ENCODE measurements at regions not wholly inside any gene's neighbourhood (a gene's known extent, or its start where the extent isn't known, plus 50 kb on each side); places are given as distances from the start of the nearest gene placed in this dataset.

DNA sequence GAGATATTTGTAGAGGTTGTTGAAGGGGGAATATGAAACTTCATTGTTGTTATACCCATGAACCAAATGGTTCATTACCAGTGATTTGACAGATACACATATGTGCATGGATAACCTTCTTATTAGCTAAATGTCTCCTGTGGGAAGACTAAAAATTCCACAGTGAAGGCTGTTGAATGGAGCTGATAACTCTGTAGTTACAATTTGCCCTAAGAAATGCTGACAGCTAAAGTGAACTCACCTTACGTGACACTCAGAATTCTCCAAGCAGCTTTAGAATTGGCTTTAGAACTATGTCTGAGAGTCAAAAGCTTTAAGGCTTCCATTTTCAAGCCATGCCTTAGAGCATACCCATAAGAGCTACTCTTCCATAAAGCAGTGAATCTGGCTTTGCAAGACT is 276.9 kb downstream of the PRELID2 start:
- FAIRE-seq (no peak), DNase-seq (ENCODE audit: low spot score) (no peak), ATAC-seq (no peak)
- Histone ChIP-seq H3K27ac (ENCODE audit: extremely low read length, insufficient read depth, low read length) (no peak overlapping the region), H3K9ac (ENCODE audit: insufficient read depth, low read depth, low read length) (no peak overlapping the region), H3K79me2 (ENCODE audit: insufficient read depth, low read length) (no peaks in the 10 kb centered on the region), H3K4me2 (ENCODE audit: low read depth, low read length) (no peak overlapping the region), H3K27me3 (ENCODE audit: control insufficient read depth in 1 of 2, insufficient read depth in 2 of 2, low read length in 2 of 2) (no peaks in the 10 kb centered on the region), H3K4me1 (ENCODE audit: insufficient read depth, low read length) (no peaks in the 10 kb centered on the region), H4K20me1 (ENCODE audit: insufficient read depth, low read length) (no peaks in the 10 kb centered on the region), H3K9me3 (ENCODE audit: low read length) (no peaks in the 10 kb centered on the region), H3K36me3 (replicated peaks in 1 of 2; ENCODE audit: control insufficient read depth in 1 of 2, insufficient read depth in 2 of 2, low read length in 2 of 2) (no peaks in the 10 kb centered on the region), H3K4me3 (replicated peaks in 1 of 3; ENCODE audit: insufficient read depth in 1 of 3, low read depth in 2 of 3, low read length in 3 of 3) (no peak overlapping the region), H2AFZ (ENCODE audit: low read length) (no peak overlapping the region)
- ChIA-PET CTCF (ENCODE audit: low intra/inter-chr PET ratio, low total read pairs) (no interaction called here), POLR2A (no interaction called here)
- in situ Hi-C loops (cut with HindIII; ENCODE audit: extremely low pct_ligation_motif_present, low pct_unique_long_range_greater_than_20kb) (no loop called here), intact Hi-C loops (cut with micrococcal nuclease; ENCODE audit: unreplicated experiment) (no loop called here)
- TF ChIP-seq SRY (CRISPR knock-in tag; IDR thresholded peaks at IDR 0.05) = no peak
- WGBS (ENCODE audit: low lambda C conversion rate) = 100% methylated on average over 1 of the region's 1 CpG
- no TSS peak for BruUV-seq (replicated peaks)

DNA sequence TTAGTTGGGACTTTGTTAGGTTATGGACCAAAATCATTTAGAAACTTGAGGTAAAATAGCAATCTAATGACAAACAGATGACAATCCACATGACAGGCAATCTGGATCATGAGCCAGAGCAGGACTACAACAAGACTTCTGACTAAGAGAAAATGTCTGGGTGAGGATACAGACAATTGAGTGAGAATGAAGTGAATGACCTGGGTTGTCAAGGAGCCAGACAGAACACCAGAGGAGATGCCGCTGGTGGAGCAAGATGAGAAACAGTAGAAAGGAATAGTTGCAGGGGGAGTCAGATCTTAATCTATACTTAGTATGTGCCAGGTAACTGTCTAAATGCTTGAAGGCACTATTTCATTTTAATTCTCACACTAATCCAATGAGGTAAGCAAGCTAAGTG is 277.8 kb downstream of the PRELID2 start:
- no peak for FAIRE-seq
- ATAC-seq = no peak
- in situ Hi-C loops (cut with HindIII; ENCODE audit: extremely low pct_ligation_motif_present, low pct_unique_long_range_greater_than_20kb) = no loop called here
- no peak for DNase-seq (ENCODE audit: low spot score)
- BruUV-seq (replicated peaks) = no TSS peak
- no peaks in the 10 kb centered on the region for H3K27me3 ChIP-seq (ENCODE audit: control insufficient read depth in 1 of 2, insufficient read depth in 2 of 2, low read length in 2 of 2)
- no peaks in the 10 kb centered on the region for H3K36me3 ChIP-seq (replicated peaks in 1 of 2; ENCODE audit: control insufficient read depth in 1 of 2, insufficient read depth in 2 of 2, low read length in 2 of 2)
- no peaks in the 10 kb centered on the region for H3K4me1 ChIP-seq (ENCODE audit: insufficient read depth, low read length)
- H3K4me3 ChIP-seq (replicated peaks in 1 of 3; ENCODE audit: insufficient read depth in 1 of 3, low read depth in 2 of 3, low read length in 3 of 3) = no peak overlapping the region
- no peak overlapping the region for H3K4me2 ChIP-seq (ENCODE audit: low read depth, low read length)
- no peak overlapping the region for H3K27ac ChIP-seq (ENCODE audit: extremely low read length, insufficient read depth, low read length)
- intact Hi-C loops (cut with micrococcal nuclease; ENCODE audit: unreplicated experiment) = no loop called here
- no peak overlapping the region for H2AFZ ChIP-seq (ENCODE audit: low read length)
- no peak overlapping the region for H3K9ac ChIP-seq (ENCODE audit: insufficient read depth, low read depth, low read length)
- no peaks in the 10 kb centered on the region for H3K79me2 ChIP-seq (ENCODE audit: insufficient read depth, low read length)
- H3K9me3 ChIP-seq (ENCODE audit: low read length) = no peaks in the 10 kb centered on the region
- POLR2A ChIA-PET = no interaction called here
- 41% methylated on average over 1 of the region's 1 CpG for WGBS (ENCODE audit: low lambda C conversion rate)
- no peaks in the 10 kb centered on the region for H4K20me1 ChIP-seq (ENCODE audit: insufficient read depth, low read length)
- TF ChIP-seq ZSCAN25 (CRISPR knock-in tag; IDR thresholded peaks at IDR 0.05) (no peak), ZSCAN21 (CRISPR knock-in tag; IDR thresholded peaks at IDR 0.05; ENCODE audit: borderline replicate concordance) (no peak), ZFP82 (CRISPR knock-in tag; IDR thresholded peaks at IDR 0.05; ENCODE audit: borderline replicate concordance) (no peak), ATF7 (IDR thresholded peaks at IDR 0.05) (no peak), ATF7 (CRISPR knock-in tag; IDR thresholded peaks at IDR 0.05) (no peak), ZSCAN29 (CRISPR knock-in tag; conservative IDR thresholded peaks at IDR 0.05) (no peak), ZNF816 (CRISPR knock-in tag; IDR thresholded peaks at IDR 0.05; ENCODE audit: borderline replicate concordance) (no peak)
- TF ChIP-seq, protein P1, sequence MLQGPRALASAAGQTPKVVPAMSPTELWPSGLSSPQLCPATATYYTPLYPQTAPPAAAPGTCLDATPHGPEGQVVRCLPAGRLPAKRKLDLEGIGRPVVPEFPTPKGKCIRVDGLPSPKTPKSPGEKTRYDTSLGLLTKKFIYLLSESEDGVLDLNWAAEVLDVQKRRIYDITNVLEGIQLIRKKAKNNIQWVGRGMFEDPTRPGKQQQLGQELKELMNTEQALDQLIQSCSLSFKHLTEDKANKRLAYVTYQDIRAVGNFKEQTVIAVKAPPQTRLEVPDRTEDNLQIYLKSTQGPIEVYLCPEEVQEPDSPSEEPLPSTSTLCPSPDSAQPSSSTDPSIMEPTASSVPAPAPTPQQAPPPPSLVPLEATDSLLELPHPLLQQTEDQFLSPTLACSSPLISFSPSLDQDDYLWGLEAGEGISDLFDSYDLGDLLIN (CRISPR knock-in tag; IDR thresholded peaks at IDR 0.05; ENCODE audit: borderline replicate concordance) = no peak
- CTCF ChIA-PET (ENCODE audit: low intra/inter-chr PET ratio, low total read pairs) = no interaction called here

Measured in HepG2 (cell line).